IPS-NIHi7 (cell line): ENCODE measurements at regions not wholly inside any gene's neighbourhood (a gene's known extent, or its start where the extent isn't known, plus 50 kb on each side); places are given as distances from the start of the nearest gene placed in this dataset.

ENCODE experiments used
- DNase-seq: peaks from one replicate; pipeline ENCODE4 v3.0.0; 2012; ENCODE audit warnings: mixed read lengths; ENCODE audit errors: extremely low spot score

DNA sequence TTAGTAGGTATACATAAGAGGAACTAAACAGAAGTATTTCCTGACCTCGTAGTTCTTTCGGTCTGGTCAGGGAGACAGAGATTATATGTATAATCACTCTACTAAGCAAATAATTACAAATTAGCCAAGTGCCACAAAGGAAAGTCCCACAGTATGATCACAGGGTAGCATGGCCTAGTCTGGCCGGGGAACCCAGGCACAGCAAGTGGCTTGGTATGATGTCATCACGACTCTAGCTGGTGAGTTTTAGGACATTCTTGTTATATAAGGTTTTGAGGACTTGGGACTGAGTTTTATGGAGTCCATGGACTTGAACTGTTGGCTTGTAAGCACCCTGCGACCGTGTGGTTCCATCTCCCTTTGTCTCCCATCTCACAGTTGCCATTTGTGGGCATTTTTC is 316.5 kb upstream of the ZFHX3 start:
- DNase-seq, result no peak

DNA sequence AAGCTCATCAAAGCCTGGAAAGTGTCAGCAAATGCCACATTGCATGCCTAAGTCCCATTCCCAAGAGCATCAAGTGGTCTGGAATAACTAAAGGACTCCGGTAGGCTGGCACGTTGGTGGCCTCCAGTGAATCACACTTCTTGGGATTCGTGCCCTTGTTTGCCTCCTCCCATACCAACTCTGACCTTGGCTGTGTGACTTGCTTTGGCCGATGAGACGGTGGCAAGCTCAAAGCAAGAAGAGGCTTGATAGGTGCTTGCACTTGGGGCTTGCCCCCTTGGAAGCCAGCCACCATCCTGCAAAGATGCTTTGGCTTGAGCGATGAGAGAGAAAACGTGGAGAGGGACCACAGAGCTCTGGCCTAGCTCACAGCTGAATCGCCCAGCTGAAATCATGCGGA is 313.1 kb upstream of the ZFHX3 start:
- no peak for DNase-seq

DNA sequence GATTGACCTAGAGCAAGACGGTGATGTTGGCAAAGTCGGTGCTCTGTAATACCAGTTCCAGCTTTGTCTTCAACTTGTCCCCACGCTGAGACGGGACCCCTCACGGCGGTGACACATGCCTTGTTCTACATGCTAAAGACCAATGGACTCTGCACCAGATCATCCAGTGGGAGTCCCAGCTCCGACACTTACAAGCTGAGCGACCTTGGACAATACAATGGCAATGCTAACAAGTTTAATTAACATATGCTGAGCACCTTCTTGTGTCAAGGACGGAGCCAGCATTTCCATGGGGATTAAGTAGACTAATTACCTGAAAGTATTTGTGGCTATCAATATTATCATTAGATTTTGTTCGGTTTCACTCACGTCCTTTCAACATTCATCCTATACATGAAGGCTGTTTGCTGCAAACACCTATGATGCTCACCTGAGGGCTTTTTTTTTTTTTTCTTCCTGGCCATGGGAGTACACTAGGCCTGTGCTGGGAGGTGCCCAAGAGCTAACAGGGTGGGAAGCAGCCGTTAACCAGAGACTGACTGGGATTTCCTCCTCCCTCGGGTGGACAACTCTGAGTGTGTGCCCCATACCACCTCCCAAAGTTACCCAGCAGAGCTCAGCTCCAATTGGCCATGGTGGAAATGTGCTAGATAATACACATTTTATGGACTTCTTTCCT is 308.6 kb upstream of the ZFHX3 start:
- DNase-seq, result no peak

DNA sequence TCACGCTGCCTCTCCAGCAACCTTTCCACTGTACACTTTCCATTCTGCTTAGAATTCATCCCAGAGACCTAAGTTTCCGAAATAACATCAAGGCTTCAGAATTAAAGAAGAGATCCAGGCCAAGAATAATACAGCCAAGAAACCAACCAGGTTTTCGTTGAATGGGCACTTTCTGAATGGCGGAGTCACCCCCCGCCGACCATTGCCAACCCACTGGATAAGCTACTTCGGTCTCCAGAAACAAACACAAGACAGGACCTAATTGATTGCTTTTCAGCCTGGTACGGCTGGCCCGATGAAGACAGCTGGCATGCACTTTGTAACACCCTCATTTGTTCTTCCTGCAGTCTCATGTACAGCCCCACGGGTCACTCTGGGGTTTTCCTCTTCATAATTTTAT is 308.1 kb upstream of the ZFHX3 start:
- no peak for DNase-seq

DNA sequence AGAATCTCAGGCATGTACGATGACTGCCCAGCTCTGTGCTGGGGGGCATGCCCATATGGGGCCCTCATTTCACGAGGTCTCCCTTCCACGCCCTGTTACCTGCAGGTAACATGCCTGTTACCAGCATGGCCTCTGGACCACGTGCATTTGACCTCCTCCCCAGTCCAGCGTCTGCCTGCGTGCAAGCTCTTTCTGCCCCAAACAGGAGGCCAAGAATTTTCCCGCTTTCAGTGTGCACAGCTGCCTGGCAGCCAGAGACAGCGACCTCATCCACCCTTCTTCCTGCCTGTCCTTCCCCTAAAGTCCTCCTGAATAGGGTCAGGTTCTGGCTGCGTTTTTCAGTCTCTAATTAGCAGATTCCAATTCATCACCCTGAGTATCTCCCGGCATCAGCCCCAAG is 306.5 kb upstream of the ZFHX3 start:
- no peak for DNase-seq

DNA sequence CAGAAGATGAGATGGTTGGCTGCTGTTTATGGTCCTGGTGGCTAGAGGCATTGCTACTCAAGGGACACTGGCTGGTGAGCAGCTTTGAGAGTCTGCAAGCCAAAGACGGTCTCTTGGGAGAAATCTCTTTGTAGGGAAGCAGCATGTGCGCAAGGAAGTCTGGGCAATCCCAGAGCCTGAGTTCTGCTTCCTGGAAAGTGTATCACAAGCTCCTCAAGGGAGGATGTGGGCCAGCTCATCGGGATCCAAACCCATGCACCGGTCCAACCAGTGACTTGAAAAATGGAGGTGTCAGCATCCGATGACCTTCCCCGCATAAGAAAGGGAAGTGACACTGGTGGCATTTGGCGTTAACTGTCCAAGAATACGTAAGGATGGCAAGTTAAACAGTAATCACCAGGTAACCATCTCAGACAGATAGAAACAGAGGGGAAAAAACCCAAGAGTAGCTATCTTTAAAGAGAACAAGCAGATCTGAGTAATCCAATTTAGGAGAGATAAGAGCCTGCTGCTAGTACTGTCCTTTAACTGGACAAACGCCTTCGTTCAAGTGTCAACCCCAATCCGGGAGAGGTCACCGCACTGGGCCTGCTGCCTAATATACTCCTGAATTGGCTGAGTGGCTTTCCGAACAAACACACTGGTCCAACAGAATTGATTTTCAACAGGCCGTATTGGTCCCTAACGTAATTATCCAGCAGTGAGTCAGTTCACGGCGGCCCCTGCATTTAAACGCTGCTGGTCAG is 303.0 kb upstream of the ZFHX3 start:
- DNase-seq, result no peak

DNA sequence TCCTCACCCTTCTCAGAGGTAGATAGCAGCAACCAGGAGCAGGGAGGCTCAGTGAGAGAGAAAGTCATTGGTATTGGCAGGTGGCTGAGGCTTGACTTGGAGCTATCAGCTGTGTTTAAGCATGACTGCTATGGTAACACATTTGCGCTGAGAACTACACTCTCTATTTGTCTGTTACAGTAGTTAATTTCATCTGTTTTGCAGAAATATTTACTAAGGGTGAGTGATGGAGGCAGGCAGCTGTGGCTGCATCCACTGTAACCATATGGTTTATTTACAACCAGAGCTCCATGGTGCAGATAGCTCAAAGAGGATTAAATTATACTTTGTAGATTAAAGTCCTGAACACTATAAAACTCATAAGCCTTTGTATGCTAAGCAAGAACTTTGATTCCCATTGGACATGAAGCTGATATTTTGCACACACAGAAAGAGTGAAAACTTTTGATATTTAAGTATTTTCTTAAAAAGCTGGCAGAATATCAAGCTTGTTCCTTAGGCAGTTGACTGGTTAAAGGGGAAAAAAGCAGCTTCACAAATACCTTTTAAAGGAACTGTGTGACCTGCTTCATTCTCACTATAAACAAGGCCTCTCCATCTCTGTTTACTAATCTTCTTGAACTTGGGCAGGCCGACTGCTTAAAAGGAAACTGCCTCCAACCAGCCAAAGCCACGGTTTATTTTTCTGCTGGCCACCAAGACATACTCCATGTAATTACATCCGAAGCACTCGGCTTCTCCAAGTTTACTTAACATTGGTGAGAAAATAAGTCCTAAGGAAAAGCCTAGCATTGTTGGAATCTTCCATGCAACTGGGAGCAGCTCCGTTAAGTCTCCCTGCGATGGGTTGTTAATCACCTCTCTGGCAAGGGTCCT is 299.8 kb upstream of the ZFHX3 start:
- DNase-seq, result no peak

DNA sequence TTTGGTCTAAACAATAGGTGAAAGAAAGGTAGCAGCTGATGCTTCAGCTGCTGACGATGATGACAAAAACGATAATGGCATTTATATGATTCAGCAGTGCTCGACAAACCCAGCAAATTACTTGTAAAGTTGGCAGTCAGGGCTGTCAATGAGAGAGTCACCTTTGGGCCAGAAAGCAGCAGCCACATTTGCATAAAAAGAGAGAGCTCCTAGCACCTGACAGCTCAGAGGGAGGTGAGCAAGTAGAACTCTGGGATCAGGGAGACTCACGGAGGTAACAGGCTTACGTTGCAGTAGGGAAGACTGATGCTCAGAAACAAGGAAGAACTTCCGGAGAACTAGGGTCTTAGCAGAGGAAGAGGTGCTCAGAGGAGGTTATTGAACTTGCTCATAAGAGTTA is 291.9 kb upstream of the ZFHX3 start:
- no peak for DNase-seq

DNA sequence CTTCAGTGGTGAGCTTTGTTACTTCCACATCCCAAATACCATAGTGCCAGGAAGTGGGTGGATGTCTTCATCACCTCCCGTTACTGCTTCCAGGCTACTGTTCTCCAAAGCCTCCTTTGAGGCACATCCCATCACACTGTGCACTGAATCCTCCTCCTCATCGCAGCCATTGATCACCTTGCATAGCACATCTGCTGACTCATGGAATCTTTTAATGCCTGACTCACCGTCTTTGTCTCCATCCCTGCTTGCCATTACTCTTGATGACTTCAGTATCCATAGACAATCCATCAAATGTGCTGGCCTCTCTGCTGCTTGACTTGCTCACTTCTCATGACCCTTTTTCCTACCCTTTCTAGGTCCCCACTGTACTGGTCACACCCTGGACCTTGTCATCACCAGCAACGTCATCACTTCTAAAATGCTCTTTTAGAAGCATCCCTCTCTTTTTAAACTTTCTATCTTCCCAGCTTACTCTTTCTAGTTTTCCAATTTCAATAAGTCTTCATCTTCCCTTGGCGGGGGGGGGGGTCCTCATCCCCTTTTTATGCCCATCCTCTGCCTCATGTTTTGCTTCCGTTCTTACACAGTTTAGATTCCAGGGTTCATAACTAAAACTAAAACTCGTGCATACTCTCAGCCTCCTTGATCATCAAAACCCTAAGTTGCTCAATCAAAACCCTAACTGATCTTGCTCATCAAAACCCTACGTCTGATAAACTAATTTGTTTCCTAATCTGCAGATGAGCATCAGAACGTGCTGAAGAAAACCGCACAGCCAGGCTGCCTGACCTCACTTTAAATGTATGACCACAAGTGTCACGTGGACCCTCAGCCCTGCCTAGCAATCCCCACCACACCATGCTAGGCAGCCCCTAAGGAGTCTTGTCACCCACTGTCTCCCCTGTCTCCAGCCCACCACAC is 289.7 kb upstream of the ZFHX3 start:
- DNase-seq, result no peak

DNA sequence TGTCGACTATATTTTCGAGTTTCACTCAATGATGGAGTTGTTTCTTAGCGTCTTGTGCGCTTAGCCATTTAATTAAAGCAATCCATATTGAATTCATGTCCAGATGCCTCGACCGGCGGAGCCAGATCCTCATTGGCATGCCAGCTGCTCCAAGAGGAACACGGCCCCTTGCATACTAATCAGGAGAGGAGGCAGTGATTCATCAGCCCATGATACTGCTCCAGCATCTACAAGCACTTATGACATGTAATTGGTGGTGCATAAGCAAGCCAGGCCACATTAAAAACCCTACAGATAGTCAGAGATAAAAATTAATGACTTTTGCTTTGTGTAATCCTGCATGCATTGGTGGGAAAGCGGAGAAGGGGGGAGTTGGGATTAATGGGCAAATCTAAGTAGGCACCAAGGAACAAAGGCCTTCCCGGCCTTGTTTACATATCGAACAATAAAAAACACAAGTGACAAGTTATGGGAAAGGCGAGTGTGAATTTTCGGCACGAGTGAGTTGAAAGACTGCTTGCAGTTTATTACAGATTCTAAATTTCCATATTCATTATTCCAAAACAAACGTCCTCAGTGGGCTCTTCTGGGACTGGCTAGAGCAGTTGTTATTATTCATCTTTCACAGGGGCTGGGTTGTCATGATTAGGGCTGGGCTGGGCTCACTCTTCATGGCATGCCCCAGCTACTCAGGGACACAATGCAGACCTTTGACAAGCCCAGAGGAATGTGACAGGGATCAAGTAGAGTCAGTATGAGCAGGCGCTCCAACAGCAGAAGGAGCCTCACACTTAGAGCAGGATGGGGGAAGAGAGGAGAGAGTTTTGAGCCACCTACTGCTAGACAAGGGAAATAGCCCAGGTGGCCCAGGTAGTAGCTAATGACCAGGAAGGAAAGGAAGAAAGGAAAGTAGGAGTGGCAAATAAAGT is 281.7 kb upstream of the ZFHX3 start:
- DNase-seq, result peak; percentile 58

DNA sequence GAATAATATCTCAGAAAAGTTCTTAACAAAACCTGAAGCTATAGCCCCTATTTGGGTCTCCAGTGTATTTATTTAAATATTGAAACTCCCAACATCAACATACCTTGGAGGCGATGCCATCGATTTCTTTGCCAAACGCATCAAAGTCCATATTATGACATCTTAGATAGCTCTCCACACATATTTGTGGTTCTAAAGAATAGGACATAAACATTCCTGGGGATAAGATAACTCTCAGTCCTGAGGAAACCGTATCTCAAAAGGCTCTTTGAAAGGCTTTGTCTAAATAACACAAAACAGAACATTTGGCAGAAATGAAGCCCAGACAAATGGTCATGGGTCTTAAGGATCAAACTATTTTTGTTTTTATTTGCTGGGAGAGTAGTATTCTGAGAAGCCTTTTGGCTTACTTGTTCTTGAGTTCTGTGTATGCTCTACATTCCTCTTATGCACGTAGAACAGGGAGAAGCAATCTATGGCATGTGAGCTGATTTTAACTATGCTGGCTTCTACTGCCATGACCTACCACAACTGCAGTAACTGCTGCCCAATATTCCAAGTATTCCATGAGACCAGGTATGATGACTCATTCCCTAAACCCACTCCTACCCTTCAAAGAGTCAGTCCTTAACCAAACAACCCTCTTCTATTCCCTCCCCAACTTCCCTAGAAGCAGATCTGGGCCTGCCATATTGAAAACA is 279.0 kb upstream of the ZFHX3 start:
- no peak for DNase-seq

DNA sequence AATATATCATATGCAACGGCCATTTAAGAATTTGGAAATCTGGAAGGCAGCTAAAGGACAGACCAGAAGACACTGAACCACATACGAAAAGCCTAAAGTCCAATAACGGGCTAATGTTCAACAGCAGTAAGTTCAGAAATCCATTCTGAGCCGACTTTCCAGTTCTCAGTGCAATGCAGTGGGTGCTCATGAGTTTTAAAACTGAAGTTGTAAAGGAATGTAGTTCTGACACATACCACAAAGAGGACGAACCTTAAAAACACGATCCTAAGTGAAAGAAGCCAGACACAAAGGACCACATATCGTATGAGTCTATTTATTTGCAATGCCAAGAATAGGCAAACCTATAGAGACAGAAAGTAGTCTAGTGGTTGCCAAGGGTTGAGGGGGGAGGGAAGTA is 278.3 kb upstream of the ZFHX3 start:
- no peak for DNase-seq

DNA sequence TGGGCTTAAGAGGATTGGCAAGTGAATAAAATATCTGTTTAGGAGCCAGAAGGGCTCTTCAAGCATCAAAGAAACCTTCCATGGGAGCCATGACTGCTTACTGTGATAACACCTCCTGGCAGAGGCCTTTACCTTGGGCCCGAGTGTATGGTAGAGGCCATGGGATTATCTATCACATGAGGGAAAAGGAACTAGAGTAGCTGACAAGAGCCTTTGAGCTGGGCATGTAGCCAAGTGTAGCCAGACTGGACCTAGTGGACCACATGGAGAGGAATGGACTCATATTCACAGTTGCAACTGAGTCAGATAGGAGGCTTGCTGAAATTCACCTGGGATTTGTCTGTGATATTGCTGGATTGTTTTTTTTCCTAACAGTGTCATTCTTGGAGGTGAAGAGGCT is 276.0 kb upstream of the ZFHX3 start:
- no peak for DNase-seq

DNA sequence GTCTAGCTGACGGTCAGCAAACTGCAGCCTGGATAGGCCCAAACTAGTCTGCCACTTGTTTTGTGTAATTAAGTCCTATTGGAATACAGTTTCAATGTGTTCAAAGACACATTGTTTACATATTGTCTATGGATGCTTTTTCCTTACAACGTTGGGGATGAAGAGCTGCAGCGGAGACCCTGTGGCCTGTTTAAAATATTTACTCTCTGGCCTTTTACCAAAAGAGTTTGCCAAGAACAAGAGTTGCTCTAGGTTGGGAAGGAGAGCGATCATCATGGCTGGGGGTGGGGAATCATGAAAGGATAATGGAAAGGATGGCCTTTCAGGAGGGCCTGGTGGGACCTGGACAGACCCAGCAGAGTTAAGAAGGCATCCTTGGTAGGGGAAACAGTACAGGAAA is 274.9 kb upstream of the ZFHX3 start:
- no peak for DNase-seq

DNA sequence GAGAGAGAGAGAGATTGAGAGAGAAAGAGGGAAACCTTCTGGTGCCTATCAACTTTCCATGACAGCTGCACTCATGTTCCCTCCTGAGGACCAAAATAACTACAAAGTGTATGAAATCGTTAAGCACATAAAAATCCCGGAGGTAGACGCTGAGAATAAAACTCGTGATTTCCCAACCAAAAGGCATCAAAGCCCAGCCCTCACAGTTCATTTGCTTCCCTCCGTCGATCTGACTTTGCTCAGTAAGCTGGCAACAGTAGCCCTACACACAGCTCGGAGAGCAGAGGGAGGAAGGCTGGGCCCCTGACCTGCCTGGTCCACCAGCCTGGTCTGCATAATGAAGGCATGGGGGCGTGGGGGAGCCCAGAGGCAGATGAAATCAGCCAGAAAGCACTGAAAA is 273.9 kb upstream of the ZFHX3 start:
- DNase-seq, result no peak

DNA sequence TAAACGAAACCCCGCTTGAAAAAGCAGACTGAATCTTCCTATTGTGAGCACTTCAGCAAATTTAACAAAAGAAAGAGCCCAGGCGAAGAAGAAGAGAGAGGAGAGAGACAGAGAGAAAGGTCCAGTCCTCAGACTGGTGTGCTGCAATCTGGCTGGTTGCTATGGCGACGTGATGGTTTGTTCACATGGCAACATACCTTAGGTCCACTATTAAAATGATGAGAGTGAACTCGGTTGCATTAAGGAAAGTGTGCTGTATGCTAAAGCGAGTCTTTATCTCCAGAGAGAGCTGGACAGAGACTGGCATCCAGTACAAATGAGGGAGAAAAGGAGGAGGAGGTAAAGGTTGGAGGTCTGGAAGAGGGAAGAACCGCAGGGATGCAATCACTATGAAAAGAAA is 271.8 kb upstream of the ZFHX3 start:
- DNase-seq, result no peak

DNA sequence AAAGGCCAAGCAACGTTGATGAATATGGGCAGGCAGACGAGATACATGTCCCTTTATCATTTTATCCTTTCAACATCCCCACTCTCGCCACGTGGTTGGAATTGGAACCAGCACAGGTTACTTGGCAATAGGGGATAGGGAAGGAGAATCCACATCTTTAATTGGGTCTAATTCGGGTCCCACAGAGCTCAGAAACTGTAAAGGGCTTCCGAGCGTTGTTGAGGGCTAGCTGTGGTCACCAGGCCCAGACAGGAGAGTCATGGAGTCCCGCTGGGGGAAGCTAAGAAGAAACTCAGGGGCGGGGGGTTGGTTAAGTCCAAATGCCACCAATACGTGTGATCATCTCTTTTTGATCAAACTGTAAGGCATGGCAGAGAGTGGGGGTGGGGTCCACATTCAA is 271.3 kb upstream of the ZFHX3 start:
- no peak for DNase-seq

DNA sequence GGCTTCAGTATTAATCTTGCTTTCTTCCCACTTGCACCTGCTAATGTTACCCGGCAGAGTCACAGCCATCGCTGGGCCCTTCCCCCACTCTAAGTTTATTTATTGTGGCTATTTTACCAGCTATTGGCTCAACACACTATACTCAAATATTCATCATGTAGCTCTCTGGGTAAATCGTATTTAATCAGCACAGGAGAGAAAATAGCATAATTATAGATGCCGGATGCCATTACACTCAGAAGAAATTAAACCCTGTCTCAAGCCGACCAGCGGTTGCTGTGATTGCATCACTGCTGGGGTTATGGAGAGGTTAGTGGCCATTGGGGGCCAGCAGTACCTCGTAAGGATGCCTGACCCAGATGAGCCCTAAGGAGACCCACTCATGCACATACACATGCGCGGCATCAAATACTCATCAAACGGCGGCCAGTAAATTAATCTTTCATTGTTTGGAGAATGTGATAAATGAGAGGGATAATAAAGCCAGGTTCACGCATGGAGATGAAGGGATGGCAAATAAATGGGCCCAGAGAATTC is 269.5 kb upstream of the ZFHX3 start:
- no peak for DNase-seq

DNA sequence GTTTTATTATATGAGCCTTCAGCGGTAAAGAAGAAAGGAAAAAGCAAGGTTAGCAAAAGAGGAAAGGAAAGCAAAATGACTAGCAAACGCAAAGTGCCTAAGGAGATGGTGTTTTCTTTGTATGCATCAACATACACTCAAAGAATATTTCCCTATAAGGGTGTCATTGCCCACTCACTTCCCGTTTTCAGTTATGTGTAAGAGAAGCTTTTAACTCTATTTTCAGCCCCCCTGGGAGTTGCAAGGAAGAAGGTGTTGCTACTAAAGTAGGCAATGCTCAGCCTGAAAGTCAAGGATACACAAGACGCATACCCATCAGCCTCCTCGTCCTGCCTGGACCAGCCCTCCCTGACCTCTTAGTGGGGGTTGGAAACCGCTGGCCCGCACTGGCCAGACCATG is 267.7 kb upstream of the ZFHX3 start:
- no peak for DNase-seq

DNA sequence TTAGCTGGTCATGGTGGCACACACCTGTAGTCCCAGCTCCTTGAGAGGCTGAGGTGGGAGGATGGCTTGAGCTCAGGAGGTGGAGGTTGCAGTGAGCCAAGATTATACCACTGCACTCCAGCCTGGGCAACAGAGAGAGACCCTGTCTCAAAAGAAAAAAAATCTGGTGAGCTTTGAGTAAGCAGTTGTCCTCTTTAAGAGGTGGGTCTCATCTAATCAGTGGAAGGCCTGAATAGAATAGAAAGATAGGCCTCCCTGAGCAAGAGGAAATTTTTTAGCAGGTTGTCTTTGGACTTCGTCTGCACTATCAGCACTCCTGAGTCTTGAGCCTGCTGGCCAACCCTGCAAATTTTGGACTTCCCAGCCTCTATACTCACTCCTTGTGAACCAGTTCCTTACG is 266.0 kb upstream of the ZFHX3 start:
- no peak for DNase-seq
